Activated CD4-positive, alpha-beta T cell treated with anti-CD3 and anti-CD28 coated beads, Interleukin-2, amount 10 ng/mL, durations not matched to agents 24 days and 14 days (primary cell): ENCODE measurements at regions not wholly inside any gene's neighbourhood (a gene's known extent, or its start where the extent isn't known, plus 50 kb on each side); places are given as distances from the start of the nearest gene placed in this dataset.

Source experiments
- DNase-seq: peaks from one replicate; pipeline ENCODE4 v3.0.0; 2022
- H3K27ac Mint-ChIP-seq: one replicate; pipeline ENCODE4 v1.8.0; 2022; ENCODE audit warnings: mild to moderate bottlenecking, mixed read lengths
- H3K27me3 Mint-ChIP-seq: one replicate; pipeline ENCODE4 v1.8.0; 2022; ENCODE audit warnings: mixed read lengths
- H3K36me3 Mint-ChIP-seq: one replicate; pipeline ENCODE4 v1.8.0; 2022; ENCODE audit warnings: low read depth, mild to moderate bottlenecking, mixed read lengths
- H3K4me1 Mint-ChIP-seq: one replicate; pipeline ENCODE4 v1.8.0; 2021; ENCODE audit warnings: mixed read lengths
- H3K4me3 Mint-ChIP-seq: one replicate; pipeline ENCODE4 v1.8.0; 2022; ENCODE audit warnings: mild to moderate bottlenecking, moderate library complexity, mixed read lengths
- H3K9me3 Mint-ChIP-seq: one replicate; pipeline ENCODE4 v1.8.0; 2021; ENCODE audit warnings: mixed read lengths
- intact Hi-C: fragments of 100-400 bp; cut with micrococcal nuclease; formaldehyde crosslinking; loops from one replicate; pipeline ENCODE4 v1.15.1; 2023

DNA sequence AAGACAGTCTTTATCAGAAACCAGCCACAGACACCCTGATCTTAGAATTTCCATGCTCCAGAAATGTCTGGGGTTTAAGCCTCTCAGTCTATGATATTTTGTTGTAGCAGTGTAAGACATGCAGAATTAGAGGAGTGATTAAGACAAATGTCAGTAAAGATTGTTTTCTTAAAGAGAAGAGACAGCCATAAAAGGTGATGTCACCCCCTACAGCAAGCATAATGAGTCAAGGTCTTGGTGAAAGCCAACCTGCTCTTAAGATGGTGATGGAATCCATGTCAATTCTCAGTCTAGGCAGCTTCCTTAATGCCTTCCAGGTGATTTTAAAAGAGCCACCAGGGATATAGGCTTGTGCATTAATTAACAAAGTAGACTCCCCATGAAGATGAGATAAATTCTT, 849.9 kb upstream of the EPHA7 start:
- H3K27ac Mint-ChIP-seq = no peak overlapping the region
- no peak overlapping the region for H3K4me3 Mint-ChIP-seq
- intact Hi-C loops = no loop called here
- DNase-seq = no peak
- H3K27me3 Mint-ChIP-seq = no peaks in the 10 kb centered on the region
- no peaks in the 10 kb centered on the region for H3K4me1 Mint-ChIP-seq
- H3K9me3 Mint-ChIP-seq = peaks cover 13% of the 10 kb centered on the region
- no peaks in the 10 kb centered on the region for H3K36me3 Mint-ChIP-seq

GRCh38 chr6:94260765-94261164, 841.4 kb upstream of the EPHA7 start:
- no peaks in the 10 kb centered on the region for H3K4me1 Mint-ChIP-seq
- no peaks in the 10 kb centered on the region for H3K36me3 Mint-ChIP-seq
- no peaks in the 10 kb centered on the region for H3K27me3 Mint-ChIP-seq
- DNase-seq = no peak
- intact Hi-C loops = no loop called here
- H3K9me3 Mint-ChIP-seq = peaks cover 13% of the 10 kb centered on the region
- H3K4me3 Mint-ChIP-seq = no peak overlapping the region
- H3K27ac Mint-ChIP-seq = no peak overlapping the region

GRCh38 chr6:94254689-94255088, 835.3 kb upstream of the EPHA7 start:
- H3K36me3 Mint-ChIP-seq = no peaks in the 10 kb centered on the region
- no peak overlapping the region for H3K4me3 Mint-ChIP-seq
- intact Hi-C loops = no loop called here
- no peak for DNase-seq
- no peaks in the 10 kb centered on the region for H3K4me1 Mint-ChIP-seq
- no peaks in the 10 kb centered on the region for H3K27me3 Mint-ChIP-seq
- H3K27ac Mint-ChIP-seq = no peak overlapping the region
- H3K9me3 Mint-ChIP-seq = no peaks in the 10 kb centered on the region

- H3K9me3 Mint-ChIP-seq = no peaks in the 10 kb centered on the region
Measured at GRCh38 chr6:94251878-94252277, 832.5 kb upstream of the EPHA7 start.

GRCh38 chr6:94245395-94245794, 826.0 kb upstream of the EPHA7 start:
- no peaks in the 10 kb centered on the region for H3K36me3 Mint-ChIP-seq
- H3K27ac Mint-ChIP-seq = no peak overlapping the region
- no peaks in the 10 kb centered on the region for H3K9me3 Mint-ChIP-seq

More at GRCh38 chr6:94251878-94252277, 832.5 kb upstream of the EPHA7 start:
- Mint-ChIP-seq H3K27me3 (no peaks in the 10 kb centered on the region), H3K27ac (no peak overlapping the region), H3K4me3 (no peak overlapping the region), H3K36me3 (no peaks in the 10 kb centered on the region), H3K4me1 (no peaks in the 10 kb centered on the region)
- DNase-seq = no peak
- intact Hi-C loops = no loop called here

DNA sequence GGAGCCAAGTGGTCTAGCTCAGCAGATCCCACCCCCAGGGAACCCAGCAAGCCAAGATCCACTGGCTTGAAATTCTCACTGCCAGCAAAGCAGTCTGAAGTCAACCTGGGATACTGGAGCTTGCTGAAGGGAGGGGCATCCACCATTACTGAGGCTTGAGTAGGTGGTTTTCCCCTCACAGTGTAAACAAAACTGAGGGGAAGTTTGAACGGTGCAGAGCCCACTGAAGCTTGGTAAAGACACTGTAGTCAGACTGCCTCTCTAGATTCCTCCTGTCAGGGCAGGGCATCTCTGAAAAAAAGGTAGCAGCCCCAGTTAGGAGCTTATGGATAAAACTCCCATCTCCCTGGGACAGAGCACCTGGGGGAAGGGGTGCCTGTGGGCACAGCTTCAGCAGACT, 819.5 kb upstream of the EPHA7 start:
- no peaks in the 10 kb centered on the region for H3K4me1 Mint-ChIP-seq
- no peaks in the 10 kb centered on the region for H3K27me3 Mint-ChIP-seq

More at GRCh38 chr6:94245395-94245794, 826.0 kb upstream of the EPHA7 start:
- no peak for DNase-seq
- intact Hi-C loops = no loop called here
- Mint-ChIP-seq H3K4me3 (no peak overlapping the region), H3K27me3 (no peaks in the 10 kb centered on the region), H3K4me1 (no peaks in the 10 kb centered on the region)

DNA sequence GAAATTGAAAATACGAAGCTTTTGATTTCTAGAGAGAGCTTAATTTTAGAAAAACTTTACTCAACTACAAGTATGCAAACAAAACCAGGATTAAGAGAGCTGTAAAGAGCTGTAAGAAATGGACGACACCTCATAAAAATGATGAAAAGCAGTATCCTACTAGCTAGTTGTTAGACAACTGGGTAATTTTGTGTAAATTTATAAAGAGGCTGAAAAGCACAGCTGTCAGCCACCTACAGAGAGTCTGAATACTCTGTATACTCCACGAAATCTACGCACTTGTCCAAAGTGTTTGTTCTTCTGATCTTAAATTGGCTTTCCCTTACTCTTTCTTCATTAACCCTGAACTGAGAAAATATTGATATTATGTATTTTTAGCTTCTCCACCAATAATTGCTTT, 808.4 kb upstream of the EPHA7 start:
- Mint-ChIP-seq H3K36me3 (no peaks in the 10 kb centered on the region), H3K27ac (no peak overlapping the region), H3K4me1 (no peaks in the 10 kb centered on the region), H3K9me3 (no peaks in the 10 kb centered on the region), H3K4me3 (no peak overlapping the region), H3K27me3 (no peaks in the 10 kb centered on the region)
- no peak for DNase-seq
- intact Hi-C loops = no loop called here

More for the DNA sequence above, 819.5 kb upstream of the EPHA7 start:
- Mint-ChIP-seq H3K9me3 (no peaks in the 10 kb centered on the region), H3K4me3 (no peak overlapping the region), H3K36me3 (no peaks in the 10 kb centered on the region), H3K27ac (no peak overlapping the region)
- intact Hi-C loops = no loop called here
- no peak for DNase-seq

DNA sequence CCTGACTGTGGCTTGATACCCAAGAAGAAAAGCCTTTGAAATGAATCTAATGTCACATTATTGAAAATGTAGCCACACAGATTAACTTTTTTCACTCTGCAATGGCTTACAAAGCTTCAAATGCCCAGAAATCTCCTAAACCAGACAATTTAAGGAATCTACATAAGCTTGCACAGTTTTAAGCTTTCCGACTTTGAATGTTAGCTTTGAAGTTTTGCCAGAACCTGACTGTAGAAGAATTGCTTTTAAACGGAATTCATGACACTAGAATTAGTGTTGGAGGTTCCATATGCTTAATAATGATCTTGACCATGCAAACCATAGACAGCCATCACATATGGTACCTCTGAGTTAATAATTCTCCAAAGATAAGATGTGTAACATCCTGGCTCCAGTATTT, 798.5 kb upstream of the EPHA7 start:
- Mint-ChIP-seq H3K27ac (no peak overlapping the region), H3K36me3 (no peaks in the 10 kb centered on the region), H3K4me3 (no peak overlapping the region), H3K9me3 (no peaks in the 10 kb centered on the region), H3K27me3 (no peaks in the 10 kb centered on the region), H3K4me1 (no peaks in the 10 kb centered on the region)
- intact Hi-C loops = no loop called here
- no peak for DNase-seq

GRCh38 chr6:94215552-94215951, 796.2 kb upstream of the EPHA7 start:
- no peak for DNase-seq
- Mint-ChIP-seq H3K4me3 (no peak overlapping the region), H3K4me1 (no peaks in the 10 kb centered on the region), H3K36me3 (no peaks in the 10 kb centered on the region), H3K27ac (no peak overlapping the region), H3K9me3 (no peaks in the 10 kb centered on the region), H3K27me3 (no peaks in the 10 kb centered on the region)
- intact Hi-C loops = no loop called here

GRCh38 chr6:94213226-94213625, 793.9 kb upstream of the EPHA7 start:
- H3K9me3 Mint-ChIP-seq = no peaks in the 10 kb centered on the region
- no peak overlapping the region for H3K27ac Mint-ChIP-seq
- no peaks in the 10 kb centered on the region for H3K4me1 Mint-ChIP-seq
- no peak overlapping the region for H3K4me3 Mint-ChIP-seq
- H3K36me3 Mint-ChIP-seq = no peaks in the 10 kb centered on the region
- intact Hi-C loops = no loop called here
- no peaks in the 10 kb centered on the region for H3K27me3 Mint-ChIP-seq
- DNase-seq = no peak

- H3K27ac Mint-ChIP-seq = no peak overlapping the region
- no peaks in the 10 kb centered on the region for H3K4me1 Mint-ChIP-seq
- intact Hi-C loops = no loop called here
- H3K27me3 Mint-ChIP-seq = no peaks in the 10 kb centered on the region
- no peak for DNase-seq
- no peaks in the 10 kb centered on the region for H3K9me3 Mint-ChIP-seq
- no peaks in the 10 kb centered on the region for H3K36me3 Mint-ChIP-seq
- no peak overlapping the region for H3K4me3 Mint-ChIP-seq
Measured at GRCh38 chr6:94196891-94197290, 777.5 kb upstream of the EPHA7 start.

DNA sequence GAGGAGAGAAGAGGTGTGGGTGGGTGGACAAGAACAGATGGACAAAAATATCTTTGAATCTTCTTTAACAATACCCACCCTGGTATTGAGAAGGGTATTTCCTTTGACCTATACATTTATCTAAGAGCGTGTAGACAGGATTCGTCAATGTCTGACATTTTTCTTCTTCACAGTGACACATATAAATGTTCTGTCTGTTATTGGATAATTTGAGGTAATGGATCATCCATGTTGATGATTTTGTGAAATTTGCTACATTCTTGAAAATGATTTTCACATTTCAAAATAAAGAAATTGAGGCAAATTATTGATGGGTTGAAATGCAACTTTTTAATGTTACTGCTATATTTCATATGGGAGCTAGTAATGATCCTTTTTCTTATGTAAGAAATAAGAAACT, 770.7 kb upstream of the EPHA7 start:
- intact Hi-C loops = no loop called here
- no peaks in the 10 kb centered on the region for H3K36me3 Mint-ChIP-seq
- no peak for DNase-seq
- no peak overlapping the region for H3K27ac Mint-ChIP-seq
- H3K9me3 Mint-ChIP-seq = no peaks in the 10 kb centered on the region
- H3K4me3 Mint-ChIP-seq = no peak overlapping the region
- H3K4me1 Mint-ChIP-seq = no peaks in the 10 kb centered on the region
- H3K27me3 Mint-ChIP-seq = no peaks in the 10 kb centered on the region

- H3K36me3 Mint-ChIP-seq = no peaks in the 10 kb centered on the region
- intact Hi-C loops = no loop called here
- H3K4me1 Mint-ChIP-seq = no peaks in the 10 kb centered on the region
- H3K27ac Mint-ChIP-seq = no peak overlapping the region
- no peaks in the 10 kb centered on the region for H3K27me3 Mint-ChIP-seq
- DNase-seq = no peak
- peaks cover 5% of the 10 kb centered on the region for H3K9me3 Mint-ChIP-seq
- no peak overlapping the region for H3K4me3 Mint-ChIP-seq
Measured at GRCh38 chr6:94184666-94185464, 765.5 kb upstream of the EPHA7 start.

DNA sequence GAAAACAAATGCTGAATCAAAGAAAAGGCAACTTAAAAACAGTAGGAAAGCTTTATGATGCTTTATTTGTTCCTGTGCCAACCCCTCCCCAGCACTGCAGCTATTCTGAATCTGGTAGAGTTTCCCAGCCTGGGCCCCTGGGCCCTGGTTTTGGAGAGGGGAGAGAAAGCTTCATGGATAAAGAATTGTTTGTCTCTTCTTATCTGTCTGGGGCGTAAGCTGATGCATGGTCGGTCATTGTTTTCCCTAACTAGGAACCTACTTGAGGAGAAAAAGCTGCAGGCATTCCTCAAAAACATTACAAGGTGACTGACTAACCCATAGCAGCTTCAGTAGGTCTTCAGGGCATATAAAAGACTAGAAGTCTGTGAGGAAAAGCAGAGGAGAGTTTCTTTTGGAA, 758.1 kb upstream of the EPHA7 start:
- DNase-seq = no peak
- intact Hi-C loops = no loop called here
- H3K27ac Mint-ChIP-seq = no peak overlapping the region
- H3K9me3 Mint-ChIP-seq = peaks cover under 1% of the 10 kb centered on the region
- H3K4me3 Mint-ChIP-seq = no peak overlapping the region
- no peaks in the 10 kb centered on the region for H3K4me1 Mint-ChIP-seq
- H3K27me3 Mint-ChIP-seq = no peaks in the 10 kb centered on the region
- H3K36me3 Mint-ChIP-seq = no peaks in the 10 kb centered on the region

- intact Hi-C loops = no loop called here
- DNase-seq = no peak
- H3K27me3 Mint-ChIP-seq = no peaks in the 10 kb centered on the region
- no peaks in the 10 kb centered on the region for H3K36me3 Mint-ChIP-seq
- H3K9me3 Mint-ChIP-seq = peaks cover 3% of the 10 kb centered on the region
- H3K4me1 Mint-ChIP-seq = no peaks in the 10 kb centered on the region
- no peak overlapping the region for H3K27ac Mint-ChIP-seq
- H3K4me3 Mint-ChIP-seq = no peak overlapping the region
Measured at GRCh38 chr6:94175465-94175864, 756.1 kb upstream of the EPHA7 start.
